A673 (cell line): ENCODE measurements at regions not wholly inside any gene's neighbourhood (a gene's known extent, or its start where the extent isn't known, plus 50 kb on each side); places are given as distances from the start of the nearest gene placed in this dataset.

Experiments used
- BruUV-seq: library from RNA; stranded (reverse); fragments of 400-500 nt; replicated peaks from 2 replicates; lab custom pipeline; 2021; lab: Mats Ljungman, UMichigan
- CTCF ChIA-PET: fragments of 300-600 bp; sonication (Branson Sonifier 250); formaldehyde crosslinking; loops from one replicate; lab custom pipeline; 2022; ENCODE audit warnings: antibody characterized with exemption; lab: Charles Lee
- POLR2A ChIA-PET: fragments of 300-600 bp; sonication (Branson Sonifier 250); formaldehyde crosslinking; loops from one replicate; lab custom pipeline; 2022; ENCODE audit warnings: antibody characterized with exemption; ENCODE audit not compliant: low non-redundant PET; lab: Charles Lee
- DNase-seq: peaks from one replicate; pipeline ENCODE4 v3.0.0-alpha.2; 2015; ENCODE audit warnings: low spot score
- H3K27ac ChIP-seq: fragments of 200-600 bp; sonication (generic); 2 replicates; pipeline ENCODE4 v1.5.1; 2016; ENCODE audit warnings: mixed run types, low read depth, mild to moderate bottlenecking, mixed read lengths, antibody characterized with exemption, low read length; ENCODE audit not compliant: poor library complexity, severe bottlenecking
- H3K27me3 ChIP-seq: fragments of 200-600 bp; sonication (generic); replicated peaks from 2 replicates; pipeline ENCODE4 v1.6.1; 2017; ENCODE audit warnings: mixed run types, low read depth, mild to moderate bottlenecking, mixed read lengths, antibody characterized with exemption, low read length; ENCODE audit not compliant: insufficient read depth, poor library complexity
- H3K36me3 ChIP-seq: fragments of 200-600 bp; sonication (generic); 2 replicates; pipeline ENCODE4 v1.6.1; 2016; ENCODE audit warnings: mixed run types, mild to moderate bottlenecking, mixed read lengths, antibody characterized with exemption, low read length; ENCODE audit not compliant: insufficient read depth, poor library complexity, severe bottlenecking
- H3K4me1 ChIP-seq: fragments of 200-600 bp; sonication (generic); 2 replicates; pipeline ENCODE4 v1.6.1; 2017; ENCODE audit warnings: mixed run types, mild to moderate bottlenecking, mixed read lengths, antibody characterized with exemption, low read length; ENCODE audit not compliant: insufficient read depth, poor library complexity, severe bottlenecking
- H3K4me3 ChIP-seq: fragments of 200-600 bp; sonication (generic); 2 replicates; pipeline ENCODE4 v1.5.1; 2016; ENCODE audit warnings: low read depth, mixed run types, mild to moderate bottlenecking, mixed read lengths, low read length; ENCODE audit not compliant: poor library complexity, severe bottlenecking
- H3K9me3 ChIP-seq: fragments of 200-600 bp; sonication (generic); 2 replicates; pipeline ENCODE4 v1.6.1; 2016; ENCODE audit warnings: mixed run types, low read depth, mild to moderate bottlenecking, mixed read lengths, antibody characterized with exemption, low read length; ENCODE audit not compliant: poor library complexity, severe bottlenecking
- EZH2 ChIP-seq: fragments of 200-600 bp; sonication (generic); IDR thresholded peaks from 2 replicates; pipeline ENCODE4 v1.6.1; 2017; ENCODE audit warnings: borderline replicate concordance, low read depth, mild to moderate bottlenecking, mixed read lengths, antibody characterized with exemption, low read length; ENCODE audit not compliant: poor library complexity, severe bottlenecking
- intact Hi-C: fragments of 100-400 bp; cut with micrococcal nuclease; formaldehyde crosslinking; loops from one replicate; pipeline ENCODE4 v1.10.0; 2022; ENCODE audit not compliant: unreplicated experiment
- TF ChIP-seq, protein P1 (sequence below): fragments of 300-800, 200-600 bp; sonication (generic); conservative IDR thresholded peaks from 2 replicates; pipeline ENCODE4 v1.5.1; 2017; ENCODE audit warnings: low read depth, mild to moderate bottlenecking, antibody characterized with exemption, low read length, moderate library complexity, mixed read lengths

DNA sequence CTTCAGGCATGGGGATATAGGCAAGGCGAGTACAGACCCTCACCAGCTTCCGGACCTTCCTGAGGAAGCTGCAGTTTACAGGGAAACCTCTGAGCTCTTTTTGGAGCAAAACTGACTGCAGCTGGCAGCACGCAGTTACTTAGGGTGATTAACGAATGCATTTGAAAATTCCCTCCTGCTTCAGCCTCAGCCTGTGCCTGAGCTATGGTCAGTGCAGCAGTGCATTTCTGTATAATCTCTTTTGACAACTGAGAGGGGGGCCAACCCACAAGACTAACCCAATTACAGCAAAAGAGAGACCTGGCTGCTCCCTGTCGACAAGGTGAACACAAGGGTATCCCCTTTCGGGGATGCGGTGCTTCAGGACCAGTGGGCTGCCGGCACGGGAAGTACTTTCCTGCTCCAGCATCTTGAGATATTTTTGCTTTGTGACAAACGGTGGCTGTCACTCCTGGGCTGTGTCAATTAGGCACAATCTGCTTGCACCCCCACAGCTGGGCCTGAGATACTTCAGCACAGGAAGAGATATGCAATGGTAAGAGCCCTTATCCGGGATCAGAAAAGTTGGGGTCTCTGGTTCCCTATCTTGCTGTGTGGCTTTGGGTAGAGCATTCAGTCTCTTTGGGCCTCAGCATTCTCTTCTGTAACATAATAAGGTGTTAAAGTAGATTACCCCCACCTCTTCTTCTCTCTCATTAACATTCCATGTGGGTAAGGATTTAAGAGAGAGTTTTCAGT, 141.0 kb downstream of the TMEM17 start:
- H3K4me3 ChIP-seq: no peak overlapping the region
- BruUV-seq: no TSS peak
- DNase-seq: no peak
- H3K36me3 ChIP-seq: no peaks in the 10 kb centered on the region
- ChIA-PET POLR2A (no interaction called here), CTCF (no interaction called here)
- no peaks in the 10 kb centered on the region for H3K9me3 ChIP-seq
- H3K4me1 ChIP-seq: no peaks in the 10 kb centered on the region
- H3K27ac ChIP-seq: no peak overlapping the region
- no peak for TF ChIP-seq EZH2
- TF ChIP-seq, protein P1, sequence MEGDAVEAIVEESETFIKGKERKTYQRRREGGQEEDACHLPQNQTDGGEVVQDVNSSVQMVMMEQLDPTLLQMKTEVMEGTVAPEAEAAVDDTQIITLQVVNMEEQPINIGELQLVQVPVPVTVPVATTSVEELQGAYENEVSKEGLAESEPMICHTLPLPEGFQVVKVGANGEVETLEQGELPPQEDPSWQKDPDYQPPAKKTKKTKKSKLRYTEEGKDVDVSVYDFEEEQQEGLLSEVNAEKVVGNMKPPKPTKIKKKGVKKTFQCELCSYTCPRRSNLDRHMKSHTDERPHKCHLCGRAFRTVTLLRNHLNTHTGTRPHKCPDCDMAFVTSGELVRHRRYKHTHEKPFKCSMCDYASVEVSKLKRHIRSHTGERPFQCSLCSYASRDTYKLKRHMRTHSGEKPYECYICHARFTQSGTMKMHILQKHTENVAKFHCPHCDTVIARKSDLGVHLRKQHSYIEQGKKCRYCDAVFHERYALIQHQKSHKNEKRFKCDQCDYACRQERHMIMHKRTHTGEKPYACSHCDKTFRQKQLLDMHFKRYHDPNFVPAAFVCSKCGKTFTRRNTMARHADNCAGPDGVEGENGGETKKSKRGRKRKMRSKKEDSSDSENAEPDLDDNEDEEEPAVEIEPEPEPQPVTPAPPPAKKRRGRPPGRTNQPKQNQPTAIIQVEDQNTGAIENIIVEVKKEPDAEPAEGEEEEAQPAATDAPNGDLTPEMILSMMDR: no peak
- intact Hi-C loops: no loop called here
- no peaks in the 10 kb centered on the region for H3K27me3 ChIP-seq

DNA sequence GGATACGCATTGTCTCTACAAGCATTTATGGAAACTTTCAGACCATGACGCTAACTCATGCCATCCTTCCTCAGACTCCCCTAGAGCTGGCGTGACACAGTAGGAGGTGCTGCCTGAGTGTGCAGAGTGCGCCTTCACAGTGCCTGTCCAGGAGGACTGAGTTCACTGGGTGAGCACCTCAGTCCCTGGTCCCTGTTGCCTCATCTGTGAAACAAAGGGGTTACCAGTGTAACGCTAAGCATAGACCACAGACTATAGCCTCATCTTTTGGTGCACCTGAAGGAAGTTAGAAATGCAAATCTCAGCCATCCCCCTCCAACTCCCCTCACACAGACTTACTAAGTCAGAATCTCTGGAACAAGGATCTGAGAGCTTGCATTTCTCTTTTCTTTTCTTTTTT, 142.8 kb downstream of the TMEM17 start:
- H3K4me1 ChIP-seq: no peaks in the 10 kb centered on the region
- POLR2A ChIA-PET: no interaction called here
- DNase-seq: no peak
- no peak overlapping the region for H3K27ac ChIP-seq
- H3K36me3 ChIP-seq: no peaks in the 10 kb centered on the region
- no peaks in the 10 kb centered on the region for H3K9me3 ChIP-seq
- intact Hi-C loops: no loop called here
- no peaks in the 10 kb centered on the region for H3K27me3 ChIP-seq
- H3K4me3 ChIP-seq: no peak overlapping the region
- TF ChIP-seq, protein P1: no peak
- TF ChIP-seq EZH2: no peak
- BruUV-seq: no TSS peak
- CTCF ChIA-PET: no interaction called here

GRCh38 chr2:62362561-62362960, 143.4 kb downstream of the TMEM17 start:
- H3K27ac ChIP-seq: no peak overlapping the region
- no peak overlapping the region for H3K4me3 ChIP-seq
- BruUV-seq: no TSS peak
- no peaks in the 10 kb centered on the region for H3K9me3 ChIP-seq
- ChIA-PET POLR2A (no interaction called here), CTCF (no interaction called here)
- no peaks in the 10 kb centered on the region for H3K36me3 ChIP-seq
- no peak for DNase-seq
- intact Hi-C loops: no loop called here
- no peaks in the 10 kb centered on the region for H3K27me3 ChIP-seq
- no peak for TF ChIP-seq EZH2
- TF ChIP-seq, protein P1: no peak
- H3K4me1 ChIP-seq: no peaks in the 10 kb centered on the region
